HEK293T (cell line): ENCODE measurements at regions not wholly inside any gene's neighbourhood (a gene's known extent, or its start where the extent isn't known, plus 50 kb on each side); places are given as distances from the start of the nearest gene placed in this dataset.

Experiments used
- CTCF ChIA-PET: fragments of 350-600 bp; formaldehyde crosslinking; extraction: SDS; loops from one replicate; lab custom pipeline; 2021; ENCODE audit warnings: antibody characterized with exemption, inconsistent platforms; lab: Yijun Ruan, JAX
- POLR2A ChIA-PET: fragments of 350-600 bp; formaldehyde crosslinking; extraction: SDS; loops from one replicate; lab custom pipeline; 2020; ENCODE audit warnings: antibody characterized with exemption, inconsistent platforms; lab: Yijun Ruan, JAX
- DNase-seq: peaks from one replicate; pipeline ENCODE4 v3.0.0; 2012; ENCODE audit warnings: mixed read lengths; ENCODE audit errors: extremely low spot score
- ARNT ChIP-seq: fragments of 450-650 bp; IDR thresholded peaks from 2 replicates; pipeline ENCODE4 v1.6.1; 2017; ENCODE audit warnings: mild to moderate bottlenecking
- BHLHE40 ChIP-seq: fragments of 450-650 bp; IDR thresholded peaks from 2 replicates; pipeline ENCODE4 v1.6.1; 2016; ENCODE audit warnings: mild to moderate bottlenecking, moderate library complexity, borderline replicate concordance
- CTBP1 ChIP-seq: fragments of 450-650 bp; IDR thresholded peaks from 2 replicates; pipeline ENCODE4 v1.6.1; 2016; ENCODE audit warnings: borderline replicate concordance
- ELF4 ChIP-seq: fragments of 450-650 bp; IDR thresholded peaks from 2 replicates; pipeline ENCODE4 v1.6.1; 2017; ENCODE audit warnings: antibody characterized with exemption
- FOXA1 ChIP-seq: fragments of 450-650 bp; IDR thresholded peaks from 2 replicates; pipeline ENCODE4 v1.6.1; 2016; ENCODE audit warnings: mild to moderate bottlenecking
- FOXK2 ChIP-seq: fragments of 450-650 bp; IDR thresholded peaks from 2 replicates; pipeline ENCODE4 v1.6.1; 2016; ENCODE audit warnings: mild to moderate bottlenecking
- FOXM1 ChIP-seq: fragments of 450-650 bp; IDR thresholded peaks from 2 replicates; pipeline ENCODE4 v1.6.1; 2017; ENCODE audit warnings: mild to moderate bottlenecking, borderline replicate concordance
- HDGF ChIP-seq: fragments of 450-650 bp; IDR thresholded peaks from 2 replicates; pipeline ENCODE4 v1.6.1; 2017; ENCODE audit warnings: antibody characterized with exemption, borderline replicate concordance
- L3MBTL2 ChIP-seq: fragments of 450-650 bp; conservative IDR thresholded peaks from 2 replicates; pipeline ENCODE4 v1.6.1; 2016; ENCODE audit warnings: mild to moderate bottlenecking
- LEF1 ChIP-seq: fragments of 450-650 bp; IDR thresholded peaks from 2 replicates; pipeline ENCODE4 v1.6.1; 2017; ENCODE audit warnings: mild to moderate bottlenecking, borderline replicate concordance
- NFRKB ChIP-seq: fragments of 450-650 bp; IDR thresholded peaks from 2 replicates; pipeline ENCODE4 v1.6.1; 2016; ENCODE audit warnings: mild to moderate bottlenecking, moderate library complexity
- SP1 ChIP-seq: fragments of 450-650 bp; IDR thresholded peaks from 2 replicates; pipeline ENCODE4 v1.6.1; 2017
- SUZ12 ChIP-seq: fragments of 450-650 bp; IDR thresholded peaks from 2 replicates; pipeline ENCODE4 v1.6.1; 2016; ENCODE audit warnings: mild to moderate bottlenecking
- TARDBP ChIP-seq: fragments of 450-650 bp; IDR thresholded peaks from 2 replicates; pipeline ENCODE4 v1.6.1; 2016
- ZNF384 ChIP-seq: fragments of 450-650 bp; IDR thresholded peaks from 2 replicates; pipeline ENCODE4 v1.6.1; 2016
- TF ChIP-seq, protein P1 (sequence below): fragments of 450-650 bp; IDR thresholded peaks from 2 replicates; pipeline ENCODE4 v1.6.1; 2016

DNA sequence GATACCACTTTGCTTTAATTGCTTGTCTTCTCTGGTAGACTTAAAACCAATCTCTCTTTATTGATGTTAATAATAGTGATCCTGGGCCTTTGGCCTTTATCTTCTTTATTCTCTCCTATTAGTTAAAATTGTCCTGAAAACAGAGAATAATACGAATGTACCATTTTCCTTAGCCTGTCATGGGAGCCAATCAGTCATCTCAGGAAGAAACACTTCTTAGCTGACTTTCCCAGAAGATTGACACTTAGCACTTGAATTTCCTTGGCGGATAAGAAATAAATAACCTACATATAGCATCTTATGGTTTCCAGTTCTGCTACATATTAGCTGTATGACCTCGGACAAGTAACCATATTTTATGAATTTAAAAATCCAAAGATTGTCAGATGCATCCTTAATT is 338.4 kb upstream of the SLC14A2 start:
- DNase-seq, result no peak
- ChIA-PET CTCF (interaction anchor here (0.7 kb wide), 1 partner anchor 14 kb away, joined by 3 read pairs; no protein-coding TSS in a partner anchor), POLR2A (no interaction called here)
- TF ChIP-seq ARNT (no peak), FOXK2 (no peak), SUZ12 (no peak), FOXA1 (no peak), CTBP1 (no peak), L3MBTL2 (no peak), LEF1 (no peak), FOXM1 (no peak), HDGF (no peak), NFRKB (no peak), ELF4 (no peak), BHLHE40 (no peak), ZNF384 (no peak), SP1 (no peak), TARDBP (no peak)
- TF ChIP-seq, protein P1, sequence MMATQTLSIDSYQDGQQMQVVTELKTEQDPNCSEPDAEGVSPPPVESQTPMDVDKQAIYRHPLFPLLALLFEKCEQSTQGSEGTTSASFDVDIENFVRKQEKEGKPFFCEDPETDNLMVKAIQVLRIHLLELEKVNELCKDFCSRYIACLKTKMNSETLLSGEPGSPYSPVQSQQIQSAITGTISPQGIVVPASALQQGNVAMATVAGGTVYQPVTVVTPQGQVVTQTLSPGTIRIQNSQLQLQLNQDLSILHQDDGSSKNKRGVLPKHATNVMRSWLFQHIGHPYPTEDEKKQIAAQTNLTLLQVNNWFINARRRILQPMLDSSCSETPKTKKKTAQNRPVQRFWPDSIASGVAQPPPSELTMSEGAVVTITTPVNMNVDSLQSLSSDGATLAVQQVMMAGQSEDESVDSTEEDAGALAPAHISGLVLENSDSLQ, result no peak

DNA sequence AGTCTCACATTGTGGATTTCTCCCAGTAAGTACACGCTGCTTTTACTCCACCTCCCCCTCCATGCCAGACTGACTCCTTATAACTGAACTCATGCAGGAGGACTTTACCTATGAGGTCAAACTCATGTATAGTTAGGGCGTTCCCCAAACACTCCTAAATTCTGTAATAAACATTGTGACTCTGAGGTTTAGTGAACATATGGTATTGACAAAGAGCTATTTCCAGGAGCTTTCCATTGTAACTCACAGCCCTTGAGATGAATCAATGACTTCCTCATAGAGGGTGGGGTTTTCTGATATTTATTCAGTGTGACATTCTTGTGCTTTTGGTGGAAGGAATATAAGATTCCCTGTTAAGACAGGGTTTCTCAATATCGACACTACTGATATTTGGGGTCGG is 337.4 kb upstream of the SLC14A2 start:
- ChIA-PET POLR2A (no interaction called here), CTCF (no interaction called here)
- TF ChIP-seq BHLHE40 (no peak), ZNF384 (no peak), HDGF (no peak)
- DNase-seq, result no peak

DNA sequence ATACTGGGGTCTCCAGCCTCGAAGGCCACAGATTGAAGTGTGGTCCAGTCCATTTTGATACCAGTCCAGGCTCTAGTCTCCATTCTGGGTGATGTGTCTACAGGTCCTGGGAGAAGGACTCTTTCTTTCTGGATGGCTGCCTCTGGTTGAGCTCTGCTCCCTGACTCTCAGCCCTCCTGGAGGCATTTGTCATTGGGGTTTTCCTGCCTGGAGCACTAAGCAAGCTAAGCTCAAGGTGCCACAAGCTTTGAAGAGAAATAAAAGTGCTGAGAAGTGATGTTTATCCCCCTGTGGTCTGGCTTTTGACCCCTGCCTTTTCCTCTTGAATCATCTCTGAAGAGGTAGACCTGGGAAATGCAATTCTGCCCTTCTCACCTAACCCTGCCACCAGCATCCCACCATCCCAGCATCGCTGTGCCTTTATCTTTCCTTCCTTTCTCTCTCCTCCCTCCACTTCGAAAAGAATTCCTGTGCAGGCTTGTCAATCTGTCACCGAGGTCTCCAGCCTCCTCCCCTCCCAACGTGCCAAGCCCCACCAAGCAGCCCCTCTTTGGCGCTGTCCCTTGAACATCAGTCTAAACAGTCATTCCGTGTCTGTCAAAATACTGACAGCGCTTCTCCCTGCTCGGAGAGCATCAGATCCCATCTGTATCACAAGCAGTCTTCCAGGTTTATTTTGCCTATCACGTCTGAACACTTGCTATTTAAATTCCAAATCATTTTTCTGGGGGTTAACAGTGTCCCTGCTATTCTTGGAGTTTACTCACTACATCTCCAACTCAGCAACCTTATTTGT is 334.6 kb upstream of the SLC14A2 start:
- TF ChIP-seq SUZ12, result no peak
- no peak for TF ChIP-seq HDGF
- no peak for TF ChIP-seq BHLHE40
- TF ChIP-seq FOXK2, result no peak
- TF ChIP-seq LEF1, result no peak
- no peak for TF ChIP-seq TARDBP
- TF ChIP-seq ELF4, result no peak
- TF ChIP-seq SP1, result no peak
- TF ChIP-seq ZNF384, result no peak
- no peak for TF ChIP-seq CTBP1
- TF ChIP-seq L3MBTL2, result no peak
- TF ChIP-seq, protein P1, result no peak
- TF ChIP-seq FOXA1, result no peak
- no peak for TF ChIP-seq ARNT
- TF ChIP-seq NFRKB, result no peak
- no peak for TF ChIP-seq FOXM1
- DNase-seq, result no peak
- ChIA-PET CTCF (no interaction called here), POLR2A (no interaction called here)

DNA sequence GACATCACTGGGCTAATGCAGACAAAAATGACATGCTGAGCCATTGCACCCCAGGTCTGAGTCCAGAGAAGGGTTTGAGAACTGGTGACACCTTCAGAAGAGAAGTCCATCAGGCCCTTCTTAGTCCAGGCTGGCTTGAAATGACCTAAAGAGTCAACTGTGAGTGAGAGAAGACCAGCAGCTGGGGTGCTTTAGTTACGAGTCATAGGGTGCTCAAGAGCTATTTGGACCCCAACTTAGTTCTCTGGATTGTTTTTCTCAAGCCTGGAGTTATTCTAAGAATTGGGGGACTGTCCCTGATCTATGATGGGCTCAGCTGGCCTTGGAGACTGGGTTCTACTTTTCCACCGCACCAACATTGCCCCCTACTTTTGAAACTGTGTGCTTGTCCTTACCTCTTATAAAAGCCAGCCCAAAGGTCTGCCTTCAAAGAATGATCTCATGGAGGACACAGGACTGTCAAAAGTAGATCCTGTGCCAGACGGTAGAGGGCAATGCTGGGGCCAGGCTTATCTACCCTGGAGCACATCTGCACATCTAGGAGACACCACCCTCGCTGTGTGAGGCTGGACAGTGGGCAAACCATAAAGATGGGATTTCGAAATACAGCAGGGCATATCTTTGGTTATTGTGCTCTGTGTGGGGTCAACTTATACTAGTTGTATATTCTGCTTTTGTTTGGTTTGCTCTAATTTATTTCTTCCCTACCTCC is 333.0 kb upstream of the SLC14A2 start:
- ChIA-PET CTCF (no interaction called here), POLR2A (no interaction called here)
- peak; percentile 12 for DNase-seq
- TF ChIP-seq SUZ12 (no peak), SP1 (no peak), NFRKB (no peak), FOXA1 (no peak), FOXK2 (no peak), L3MBTL2 (no peak), ZNF384 (no peak), TARDBP (no peak), CTBP1 (no peak), BHLHE40 (no peak), LEF1 (no peak), FOXM1 (no peak), HDGF (no peak), ARNT (no peak)
- TF ChIP-seq, protein P1, result no peak

DNA sequence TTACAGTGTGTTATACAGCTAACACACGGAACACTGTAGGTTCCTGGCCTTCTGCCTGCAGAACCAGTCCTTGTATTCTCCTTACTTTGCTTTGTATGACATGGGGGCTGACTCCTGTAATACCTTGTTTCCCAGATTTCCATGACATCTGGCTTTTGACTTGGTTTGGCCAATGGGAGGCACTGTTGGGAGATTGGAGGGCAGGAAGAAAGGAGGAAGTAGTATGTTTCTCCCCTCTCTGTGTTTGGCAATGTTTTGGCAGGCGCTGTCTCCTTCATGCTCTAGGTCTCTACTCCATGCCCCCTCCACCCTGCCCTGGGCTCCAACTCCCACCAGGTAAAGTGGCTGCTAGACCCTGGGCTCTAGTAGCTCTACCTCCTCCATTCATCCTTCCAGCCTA is 331.1 kb upstream of the SLC14A2 start:
- CTCF ChIA-PET, result no interaction called here

More for the DNA sequence above, 331.1 kb upstream of the SLC14A2 start:
- TF ChIP-seq, protein P1, result no peak
- TF ChIP-seq ARNT (no peak), NFRKB (no peak), ELF4 (no peak), FOXK2 (no peak), FOXA1 (no peak), SP1 (no peak), ZNF384 (no peak), L3MBTL2 (no peak), HDGF (no peak), FOXM1 (no peak), BHLHE40 (no peak), SUZ12 (no peak), LEF1 (no peak), CTBP1 (no peak), TARDBP (no peak)
- no peak for DNase-seq
- POLR2A ChIA-PET, result no interaction called here
